HEK293 (cell line): ENCODE measurements at regions not wholly inside any gene's neighbourhood (a gene's known extent, or its start where the extent isn't known, plus 50 kb on each side); places are given as distances from the start of the nearest gene placed in this dataset.

Experiments used
- SETDB1 ChIP-seq: IDR thresholded peaks from one replicate; pipeline ENCODE4 v1.6.1; 2017; ENCODE audit warnings: mild to moderate bottlenecking, low read length, moderate library complexity, mixed read lengths; ENCODE audit not compliant: insufficient read length
- ZBTB21 ChIP-seq: fragments of 450-650 bp; formaldehyde crosslinking; IDR thresholded peaks from 2 replicates; pipeline ENCODE4 v1.5.1; 2017; ENCODE audit warnings: missing biosample characterization, missing genetic modification characterization
- ZBTB48 ChIP-seq: fragments of 450-650 bp; formaldehyde crosslinking; IDR thresholded peaks from 2 replicates; pipeline ENCODE4 v1.5.1; 2016; ENCODE audit warnings: missing biosample characterization, missing genetic modification characterization
- ZFP69B ChIP-seq: fragments of 450-650 bp; formaldehyde crosslinking; IDR thresholded peaks from 2 replicates; pipeline ENCODE4 v1.5.1; 2016; ENCODE audit warnings: missing biosample characterization, missing genetic modification characterization
- ZNF121 ChIP-seq: fragments of 450-650 bp; formaldehyde crosslinking; IDR thresholded peaks from 2 replicates; pipeline ENCODE4 v1.5.1; 2016; ENCODE audit warnings: missing biosample characterization, missing genetic modification characterization
- ZNF16 ChIP-seq: fragments of 450-650 bp; formaldehyde crosslinking; IDR thresholded peaks from 2 replicates; pipeline ENCODE4 v1.5.1; 2016; ENCODE audit warnings: low read depth, missing biosample characterization, missing genetic modification characterization
- ZNF23 ChIP-seq: fragments of 450-650 bp; formaldehyde crosslinking; IDR thresholded peaks from 2 replicates; pipeline ENCODE4 v1.5.1; 2016; ENCODE audit warnings: missing biosample characterization, missing genetic modification characterization, borderline replicate concordance
- ZNF629 ChIP-seq: fragments of 450-650 bp; formaldehyde crosslinking; IDR thresholded peaks from 2 replicates; pipeline ENCODE4 v1.5.1; 2017; ENCODE audit warnings: missing biosample characterization, missing genetic modification characterization
- TF ChIP-seq, protein P1 (sequence below): fragments of 450-650 bp; formaldehyde crosslinking; IDR thresholded peaks from 2 replicates; pipeline ENCODE4 v1.5.1; 2016; ENCODE audit warnings: missing biosample characterization, missing genetic modification characterization
- TF ChIP-seq, protein P2 (sequence below): fragments of 450-650 bp; formaldehyde crosslinking; IDR thresholded peaks from 2 replicates; pipeline ENCODE4 v1.5.1; 2016; ENCODE audit warnings: missing biosample characterization, missing genetic modification characterization, borderline replicate concordance

DNA sequence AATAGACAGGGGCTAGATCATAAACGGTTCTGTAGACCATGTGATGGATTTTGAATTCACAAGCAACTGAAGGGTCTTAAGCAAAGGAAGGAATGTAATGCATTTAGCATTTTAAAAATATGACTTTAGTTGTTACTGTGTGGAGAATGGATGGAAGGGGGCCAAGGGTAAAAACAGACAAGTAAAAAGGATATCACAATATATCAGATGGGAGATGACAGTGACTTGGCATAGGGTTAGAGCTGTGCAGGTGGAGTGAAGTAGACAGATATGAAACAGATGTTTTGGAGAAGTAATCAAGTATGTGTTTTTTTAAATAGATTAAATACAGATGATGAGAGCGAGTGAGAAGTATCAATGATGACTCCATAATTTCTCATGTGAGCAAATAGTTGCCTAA, 1116.0 kb upstream of the TENM3 start:
- TF ChIP-seq ZBTB48 (no peak), ZNF121 (tag by site-specific recombination) (no peak), ZNF23 (no peak), ZFP69B (tag by site-specific recombination) (no peak), SETDB1 (no peak), ZNF629 (tag by site-specific recombination) (no peak), ZBTB21 (no peak), ZNF16 (tag by site-specific recombination) (no peak)
- TF ChIP-seq, protein P1, sequence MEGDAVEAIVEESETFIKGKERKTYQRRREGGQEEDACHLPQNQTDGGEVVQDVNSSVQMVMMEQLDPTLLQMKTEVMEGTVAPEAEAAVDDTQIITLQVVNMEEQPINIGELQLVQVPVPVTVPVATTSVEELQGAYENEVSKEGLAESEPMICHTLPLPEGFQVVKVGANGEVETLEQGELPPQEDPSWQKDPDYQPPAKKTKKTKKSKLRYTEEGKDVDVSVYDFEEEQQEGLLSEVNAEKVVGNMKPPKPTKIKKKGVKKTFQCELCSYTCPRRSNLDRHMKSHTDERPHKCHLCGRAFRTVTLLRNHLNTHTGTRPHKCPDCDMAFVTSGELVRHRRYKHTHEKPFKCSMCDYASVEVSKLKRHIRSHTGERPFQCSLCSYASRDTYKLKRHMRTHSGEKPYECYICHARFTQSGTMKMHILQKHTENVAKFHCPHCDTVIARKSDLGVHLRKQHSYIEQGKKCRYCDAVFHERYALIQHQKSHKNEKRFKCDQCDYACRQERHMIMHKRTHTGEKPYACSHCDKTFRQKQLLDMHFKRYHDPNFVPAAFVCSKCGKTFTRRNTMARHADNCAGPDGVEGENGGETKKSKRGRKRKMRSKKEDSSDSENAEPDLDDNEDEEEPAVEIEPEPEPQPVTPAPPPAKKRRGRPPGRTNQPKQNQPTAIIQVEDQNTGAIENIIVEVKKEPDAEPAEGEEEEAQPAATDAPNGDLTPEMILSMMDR (tag by site-specific recombination) = no peak
- TF ChIP-seq, protein P2, sequence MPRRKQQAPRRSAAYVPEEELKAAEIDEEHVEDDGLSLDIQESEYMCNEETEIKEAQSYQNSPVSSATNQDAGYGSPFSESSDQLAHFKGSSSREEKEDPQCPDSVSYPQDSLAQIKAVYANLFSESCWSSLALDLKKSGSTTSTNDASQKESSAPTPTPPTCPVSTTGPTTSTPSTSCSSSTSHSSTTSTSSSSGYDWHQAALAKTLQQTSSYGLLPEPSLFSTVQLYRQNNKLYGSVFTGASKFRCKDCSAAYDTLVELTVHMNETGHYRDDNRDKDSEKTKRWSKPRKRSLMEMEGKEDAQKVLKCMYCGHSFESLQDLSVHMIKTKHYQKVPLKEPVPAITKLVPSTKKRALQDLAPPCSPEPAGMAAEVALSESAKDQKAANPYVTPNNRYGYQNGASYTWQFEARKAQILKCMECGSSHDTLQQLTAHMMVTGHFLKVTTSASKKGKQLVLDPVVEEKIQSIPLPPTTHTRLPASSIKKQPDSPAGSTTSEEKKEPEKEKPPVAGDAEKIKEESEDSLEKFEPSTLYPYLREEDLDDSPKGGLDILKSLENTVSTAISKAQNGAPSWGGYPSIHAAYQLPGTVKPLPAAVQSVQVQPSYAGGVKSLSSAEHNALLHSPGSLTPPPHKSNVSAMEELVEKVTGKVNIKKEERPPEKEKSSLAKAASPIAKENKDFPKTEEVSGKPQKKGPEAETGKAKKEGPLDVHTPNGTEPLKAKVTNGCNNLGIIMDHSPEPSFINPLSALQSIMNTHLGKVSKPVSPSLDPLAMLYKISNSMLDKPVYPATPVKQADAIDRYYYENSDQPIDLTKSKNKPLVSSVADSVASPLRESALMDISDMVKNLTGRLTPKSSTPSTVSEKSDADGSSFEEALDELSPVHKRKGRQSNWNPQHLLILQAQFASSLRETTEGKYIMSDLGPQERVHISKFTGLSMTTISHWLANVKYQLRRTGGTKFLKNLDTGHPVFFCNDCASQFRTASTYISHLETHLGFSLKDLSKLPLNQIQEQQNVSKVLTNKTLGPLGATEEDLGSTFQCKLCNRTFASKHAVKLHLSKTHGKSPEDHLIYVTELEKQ (tag by site-specific recombination) = no peak
